Liver (tissue), 8 donors: ENCODE measurements at regions not wholly inside any gene's neighbourhood (a gene's known extent, or its start where the extent isn't known, plus 50 kb on each side); places are given as distances from the start of the nearest gene placed in this dataset.

Experiments
- DNase-seq: peaks from one replicate; pipeline ENCODE4 v3.0.0-alpha.2; 2017; ENCODE audit warnings: low spot score
- H3K27ac ChIP-seq, 2 donors: one replicate each; pipeline ENCODE4 v1.7.0; 2013; ENCODE audit warnings: inconsistent platforms in 2 of 2, low read length in 2 of 2, control low read depth in 1 of 2, low read depth in 1 of 2, mild to moderate bottlenecking in 1 of 2
- H3K27me3 ChIP-seq, 4 donors: one replicate each; pipeline versions ENCODE4 v1.6.1 to v1.7.0; 2013; ENCODE audit warnings: low read length in 3 of 4, inconsistent platforms in 1 of 4, mild to moderate bottlenecking in 1 of 4, moderate library complexity in 1 of 4; ENCODE audit not compliant: control insufficient read depth in 4 of 4, insufficient read depth in 4 of 4
- H3K36me3 ChIP-seq, 4 donors: one replicate each; pipeline versions ENCODE4 v1.6.1 to v1.7.0; 2013; ENCODE audit warnings: low read length in 3 of 4, mild to moderate bottlenecking in 3 of 4, low read depth in 1 of 4, moderate library complexity in 1 of 4; ENCODE audit not compliant: control insufficient read depth in 4 of 4, insufficient read depth in 3 of 4
- H3K4me1 ChIP-seq, 4 donors: one replicate each; pipeline versions ENCODE4 v1.6.1 to v1.7.0; 2013; ENCODE audit warnings: low read length in 3 of 4, mild to moderate bottlenecking in 3 of 4, moderate library complexity in 1 of 4; ENCODE audit not compliant: control insufficient read depth in 4 of 4, insufficient read depth in 4 of 4
- H3K4me3 ChIP-seq, 3 donors: one replicate each; pipeline versions ENCODE4 v1.6.1 to v1.7.0; 2013; ENCODE audit warnings: low read length in 3 of 3, control low read depth in 1 of 3, low read depth in 1 of 3, mild to moderate bottlenecking in 1 of 3
- H3K9ac ChIP-seq, 2 donors: one replicate each; pipeline ENCODE4 v1.7.0; 2013; ENCODE audit warnings: low read length in 2 of 2, mild to moderate bottlenecking in 2 of 2, moderate library complexity in 2 of 2, control low read depth in 1 of 2, low read depth in 1 of 2
- H3K9me3 ChIP-seq, 4 donors: one replicate each; pipeline versions ENCODE4 v1.6.1 to v1.7.0; 2013; ENCODE audit warnings: low read length in 3 of 4; ENCODE audit not compliant: control insufficient read depth in 4 of 4
- EGR1 ChIP-seq, 2 donors: IDR thresholded peaks; 2 replicates each; pipeline ENCODE4 v1.6.1; 2016 to 2018; ENCODE audit warnings: antibody characterized with exemption in 2 of 2, low read depth in 2 of 2
- FOXA1 ChIP-seq: IDR thresholded peaks from 2 replicates; pipeline ENCODE4 v1.6.1; 2016; ENCODE audit warnings: antibody characterized with exemption
- FOXA2 ChIP-seq: IDR thresholded peaks from 2 replicates; pipeline ENCODE4 v1.6.1; 2016; ENCODE audit warnings: antibody characterized with exemption
- GABPA ChIP-seq, 2 donors: IDR thresholded peaks in 1 of 2; conservative IDR thresholded peaks in 1 of 2; 2 replicates each; pipeline ENCODE4 v1.6.1; 2016; ENCODE audit warnings: antibody characterized with exemption in 2 of 2, mild to moderate bottlenecking in 1 of 2, moderate library complexity in 1 of 2
- HNF4A ChIP-seq, 2 donors: conservative IDR thresholded peaks; 2 replicates each; pipeline ENCODE4 v1.6.1; 2016; ENCODE audit warnings: antibody characterized with exemption in 2 of 2, mild to moderate bottlenecking in 2 of 2
- HNF4G ChIP-seq: IDR thresholded peaks from 2 replicates; pipeline ENCODE4 v1.6.1; 2016; ENCODE audit warnings: antibody characterized with exemption
- JUND ChIP-seq, 2 donors: IDR thresholded peaks; 2 replicates each; pipeline ENCODE4 v1.6.1; 2016; ENCODE audit warnings: antibody characterized with exemption in 2 of 2
- NR2F2 ChIP-seq: IDR thresholded peaks from 2 replicates; pipeline ENCODE4 v1.6.1; 2016; ENCODE audit warnings: antibody characterized with exemption
- RAD21 ChIP-seq, 2 donors: IDR thresholded peaks; 2 replicates each; pipeline ENCODE4 v1.6.1; 2016; ENCODE audit warnings: antibody characterized with exemption in 2 of 2, mild to moderate bottlenecking in 2 of 2
- RXRA ChIP-seq, 2 donors: IDR thresholded peaks; 2 replicates each; pipeline ENCODE4 v1.6.1; 2017 to 2018; ENCODE audit warnings: antibody characterized with exemption in 2 of 2, mild to moderate bottlenecking in 1 of 2
- SP1 ChIP-seq: IDR thresholded peaks from 2 replicates; pipeline ENCODE4 v1.6.1; 2018; ENCODE audit warnings: antibody characterized with exemption, mild to moderate bottlenecking
- TAF1 ChIP-seq: conservative IDR thresholded peaks from 2 replicates; pipeline ENCODE4 v1.6.1; 2016; ENCODE audit warnings: antibody characterized with exemption, mild to moderate bottlenecking
- YY1 ChIP-seq: IDR thresholded peaks from 2 replicates; pipeline ENCODE4 v1.6.1; 2016; ENCODE audit warnings: antibody characterized with exemption, mild to moderate bottlenecking
- WGBS: extraction: QIAGEN DNeasy Blood & Tissue Kit; methylation state at CpG from one replicate; pipeline ENCODE4 v1.1.7; 2013; 5-methylcytosine and 5-hydroxymethylcytosine counted together
- TF ChIP-seq, protein P1 (sequence below): fragments of 150-350 bp; IDR thresholded peaks from 2 replicates; pipeline ENCODE4 v1.5.1; 2017; ENCODE audit warnings: improper control_type of control experiment, low read depth, low read length; ENCODE audit not compliant: missing input control
- TF ChIP-seq, protein P2 (sequence below): IDR thresholded peaks from 2 replicates; pipeline ENCODE4 v1.6.1; 2016; ENCODE audit warnings: antibody characterized with exemption
- TF ChIP-seq, protein P3 (sequence below): IDR thresholded peaks from 2 replicates; pipeline ENCODE4 v1.6.1; 2016; ENCODE audit warnings: antibody characterized with exemption
- TF ChIP-seq, protein P4 (sequence below): IDR thresholded peaks from 2 replicates; pipeline ENCODE4 v1.6.1; 2016; ENCODE audit warnings: antibody characterized with exemption
- TF ChIP-seq, protein P5 (sequence below): IDR thresholded peaks from 2 replicates; pipeline ENCODE4 v1.6.1; 2016; ENCODE audit warnings: antibody characterized with exemption, mild to moderate bottlenecking
- donor health status: healthy.
- donor health status: healthy.
- donor health status: healthy.
- donor health status: healthy.
- donor health status: healthy.

DNA sequence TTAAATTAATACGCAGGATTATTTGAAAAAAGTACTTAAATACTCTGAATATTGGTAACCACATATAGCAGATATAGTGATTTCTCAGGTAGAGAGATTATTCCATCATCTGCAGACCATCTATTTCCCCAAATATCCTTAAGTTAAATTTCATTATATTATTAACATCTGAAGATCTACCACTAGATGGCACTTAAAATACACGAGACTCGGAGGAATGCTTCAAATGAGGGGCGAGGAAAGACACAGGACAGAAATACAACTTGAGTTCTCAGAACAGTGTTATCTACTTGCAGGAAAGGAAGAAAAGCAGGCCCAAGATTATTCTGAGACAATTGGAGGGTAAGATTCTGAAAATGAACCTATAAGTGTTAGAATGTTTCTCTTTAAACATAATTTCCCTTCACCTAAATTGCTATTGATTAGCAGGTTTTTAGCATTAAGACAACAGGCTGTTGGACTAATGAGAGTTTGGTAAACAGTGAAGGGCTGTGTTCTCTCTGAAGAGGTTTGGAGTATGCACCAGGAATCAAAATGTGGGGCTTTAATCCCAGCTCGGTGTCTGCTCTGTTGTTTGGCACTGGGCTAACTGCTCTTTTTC is 76.9 kb upstream of the GCFC2 start:
- WGBS = 20% methylated on average over 5 of the region's 5 CpGs
- Histone ChIP-seq H3K36me3 (no peaks in the 10 kb centered on the region), H3K9ac (no peak overlapping the region), H3K4me3 (no peak overlapping the region), H3K27me3 (no peaks in the 10 kb centered on the region), H3K4me1 (peaks cover 0 to 5% (median 2%) of the 10 kb centered on the region in 4 donors), H3K9me3 (no peaks in the 10 kb centered on the region), H3K27ac (no peak overlapping the region)
- DNase-seq = no peak
- TF ChIP-seq HNF4A (conservative IDR thresholded peaks at IDR 0.05) (no peak), GABPA (IDR thresholded peaks at IDR 0.05 in 1 of 2, conservative IDR thresholded peaks at IDR 0.05 in 1 of 2) (no peak), YY1 (peak; percentile 0), TAF1 (no peak), HNF4G (no peak), RXRA (IDR thresholded peaks at IDR 0.05) (no peak), FOXA1 (no peak), NR2F2 (no peak), FOXA2 (no peak), RAD21 (IDR thresholded peaks at IDR 0.05) (peak; percentile 83 to 87), SP1 (no peak), JUND (IDR thresholded peaks at IDR 0.05) (no peak), EGR1 (IDR thresholded peaks at IDR 0.05; ENCODE audit: low read depth in 2 of 2) (no peak)
- TF ChIP-seq, protein P1, sequence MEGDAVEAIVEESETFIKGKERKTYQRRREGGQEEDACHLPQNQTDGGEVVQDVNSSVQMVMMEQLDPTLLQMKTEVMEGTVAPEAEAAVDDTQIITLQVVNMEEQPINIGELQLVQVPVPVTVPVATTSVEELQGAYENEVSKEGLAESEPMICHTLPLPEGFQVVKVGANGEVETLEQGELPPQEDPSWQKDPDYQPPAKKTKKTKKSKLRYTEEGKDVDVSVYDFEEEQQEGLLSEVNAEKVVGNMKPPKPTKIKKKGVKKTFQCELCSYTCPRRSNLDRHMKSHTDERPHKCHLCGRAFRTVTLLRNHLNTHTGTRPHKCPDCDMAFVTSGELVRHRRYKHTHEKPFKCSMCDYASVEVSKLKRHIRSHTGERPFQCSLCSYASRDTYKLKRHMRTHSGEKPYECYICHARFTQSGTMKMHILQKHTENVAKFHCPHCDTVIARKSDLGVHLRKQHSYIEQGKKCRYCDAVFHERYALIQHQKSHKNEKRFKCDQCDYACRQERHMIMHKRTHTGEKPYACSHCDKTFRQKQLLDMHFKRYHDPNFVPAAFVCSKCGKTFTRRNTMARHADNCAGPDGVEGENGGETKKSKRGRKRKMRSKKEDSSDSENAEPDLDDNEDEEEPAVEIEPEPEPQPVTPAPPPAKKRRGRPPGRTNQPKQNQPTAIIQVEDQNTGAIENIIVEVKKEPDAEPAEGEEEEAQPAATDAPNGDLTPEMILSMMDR = peak; percentile 41
- TF ChIP-seq, protein P2, sequence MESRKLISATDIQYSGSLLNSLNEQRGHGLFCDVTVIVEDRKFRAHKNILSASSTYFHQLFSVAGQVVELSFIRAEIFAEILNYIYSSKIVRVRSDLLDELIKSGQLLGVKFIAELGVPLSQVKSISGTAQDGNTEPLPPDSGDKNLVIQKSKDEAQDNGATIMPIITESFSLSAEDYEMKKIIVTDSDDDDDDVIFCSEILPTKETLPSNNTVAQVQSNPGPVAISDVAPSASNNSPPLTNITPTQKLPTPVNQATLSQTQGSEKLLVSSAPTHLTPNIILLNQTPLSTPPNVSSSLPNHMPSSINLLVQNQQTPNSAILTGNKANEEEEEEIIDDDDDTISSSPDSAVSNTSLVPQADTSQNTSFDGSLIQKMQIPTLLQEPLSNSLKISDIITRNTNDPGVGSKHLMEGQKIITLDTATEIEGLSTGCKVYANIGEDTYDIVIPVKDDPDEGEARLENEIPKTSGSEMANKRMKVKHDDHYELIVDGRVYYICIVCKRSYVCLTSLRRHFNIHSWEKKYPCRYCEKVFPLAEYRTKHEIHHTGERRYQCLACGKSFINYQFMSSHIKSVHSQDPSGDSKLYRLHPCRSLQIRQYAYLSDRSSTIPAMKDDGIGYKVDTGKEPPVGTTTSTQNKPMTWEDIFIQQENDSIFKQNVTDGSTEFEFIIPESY = no peak
- TF ChIP-seq, protein P3, sequence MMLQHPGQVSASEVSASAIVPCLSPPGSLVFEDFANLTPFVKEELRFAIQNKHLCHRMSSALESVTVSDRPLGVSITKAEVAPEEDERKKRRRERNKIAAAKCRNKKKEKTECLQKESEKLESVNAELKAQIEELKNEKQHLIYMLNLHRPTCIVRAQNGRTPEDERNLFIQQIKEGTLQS = no peak
- TF ChIP-seq, protein P4, sequence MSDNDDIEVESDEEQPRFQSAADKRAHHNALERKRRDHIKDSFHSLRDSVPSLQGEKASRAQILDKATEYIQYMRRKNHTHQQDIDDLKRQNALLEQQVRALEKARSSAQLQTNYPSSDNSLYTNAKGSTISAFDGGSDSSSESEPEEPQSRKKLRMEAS = no peak
- TF ChIP-seq, protein P5, sequence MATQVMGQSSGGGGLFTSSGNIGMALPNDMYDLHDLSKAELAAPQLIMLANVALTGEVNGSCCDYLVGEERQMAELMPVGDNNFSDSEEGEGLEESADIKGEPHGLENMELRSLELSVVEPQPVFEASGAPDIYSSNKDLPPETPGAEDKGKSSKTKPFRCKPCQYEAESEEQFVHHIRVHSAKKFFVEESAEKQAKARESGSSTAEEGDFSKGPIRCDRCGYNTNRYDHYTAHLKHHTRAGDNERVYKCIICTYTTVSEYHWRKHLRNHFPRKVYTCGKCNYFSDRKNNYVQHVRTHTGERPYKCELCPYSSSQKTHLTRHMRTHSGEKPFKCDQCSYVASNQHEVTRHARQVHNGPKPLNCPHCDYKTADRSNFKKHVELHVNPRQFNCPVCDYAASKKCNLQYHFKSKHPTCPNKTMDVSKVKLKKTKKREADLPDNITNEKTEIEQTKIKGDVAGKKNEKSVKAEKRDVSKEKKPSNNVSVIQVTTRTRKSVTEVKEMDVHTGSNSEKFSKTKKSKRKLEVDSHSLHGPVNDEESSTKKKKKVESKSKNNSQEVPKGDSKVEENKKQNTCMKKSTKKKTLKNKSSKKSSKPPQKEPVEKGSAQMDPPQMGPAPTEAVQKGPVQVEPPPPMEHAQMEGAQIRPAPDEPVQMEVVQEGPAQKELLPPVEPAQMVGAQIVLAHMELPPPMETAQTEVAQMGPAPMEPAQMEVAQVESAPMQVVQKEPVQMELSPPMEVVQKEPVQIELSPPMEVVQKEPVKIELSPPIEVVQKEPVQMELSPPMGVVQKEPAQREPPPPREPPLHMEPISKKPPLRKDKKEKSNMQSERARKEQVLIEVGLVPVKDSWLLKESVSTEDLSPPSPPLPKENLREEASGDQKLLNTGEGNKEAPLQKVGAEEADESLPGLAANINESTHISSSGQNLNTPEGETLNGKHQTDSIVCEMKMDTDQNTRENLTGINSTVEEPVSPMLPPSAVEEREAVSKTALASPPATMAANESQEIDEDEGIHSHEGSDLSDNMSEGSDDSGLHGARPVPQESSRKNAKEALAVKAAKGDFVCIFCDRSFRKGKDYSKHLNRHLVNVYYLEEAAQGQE = no peak
